ENCODE measurements at regions not wholly inside any gene's neighbourhood (a gene's known extent, or its start where the extent isn't known, plus 50 kb on each side); places are given as distances from the start of the nearest gene placed in this dataset.

DNA sequence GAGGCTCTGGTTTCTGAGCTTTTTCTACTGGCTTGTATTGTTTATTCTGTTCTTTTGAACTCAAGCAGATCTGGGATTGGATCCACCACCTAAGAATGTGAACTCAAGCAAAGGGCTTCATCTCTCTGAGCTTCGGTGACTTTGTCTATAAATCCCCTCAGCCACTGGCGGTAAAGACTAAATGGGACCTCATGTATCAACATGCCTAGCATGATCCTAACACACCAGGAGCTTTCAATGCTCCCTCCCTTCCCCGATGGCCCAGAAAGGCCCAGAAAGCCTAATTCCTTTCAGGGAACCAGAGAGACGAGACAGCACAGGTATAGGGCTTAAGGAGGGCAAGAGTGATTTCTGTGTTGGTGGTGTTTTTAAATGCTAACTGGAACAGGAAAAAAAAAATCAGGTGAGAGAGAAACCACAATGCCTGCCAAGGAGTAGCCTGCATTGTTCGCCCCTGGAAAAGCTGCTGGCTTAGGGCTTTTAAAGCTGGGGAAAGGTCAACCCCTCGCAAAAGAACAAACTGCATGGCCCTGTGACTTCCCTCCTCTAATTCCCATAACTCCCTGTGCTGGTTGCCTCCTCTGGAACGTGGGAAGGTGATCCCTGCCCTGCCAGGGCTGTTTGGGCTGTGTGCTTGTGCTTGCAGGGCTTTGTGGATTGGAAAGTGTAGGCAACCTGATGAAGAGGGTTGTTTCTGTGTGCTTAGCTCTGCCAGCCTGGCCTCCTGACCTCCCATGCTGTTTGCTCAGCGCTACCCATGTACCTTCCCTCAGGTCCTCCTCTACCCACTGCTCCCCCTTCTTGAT, 147.0 kb downstream of the PLPP3 start:
- TF ChIP-seq SUZ12 (IDR thresholded peaks at IDR 0.05; ENCODE audit: extremely low read depth, insufficient read depth, insufficient read length), result no peak
- TF ChIP-seq ZNF274 (IDR thresholded peaks at IDR 0.05; ENCODE audit: low read depth, low read length), result no peak

All from NT2/D1 (cell line).